Activated naive CD4-positive, alpha-beta T cell treated with anti-CD3 and anti-CD28 coated beads, Interleukin-2, amount 50 U/mL, for 24 hours (primary cell): ENCODE measurements at regions not wholly inside any gene's neighbourhood (a gene's known extent, or its start where the extent isn't known, plus 50 kb on each side); places are given as distances from the start of the nearest gene placed in this dataset.
A peak's percentile ranks its signal among the peaks of the same experiment; 100 is the strongest.

Experiments
- H3K27ac Mint-ChIP-seq: one replicate; pipeline ENCODE4 v1.8.0; 2021; ENCODE audit warnings: mild to moderate bottlenecking, mixed read lengths
- H3K27me3 Mint-ChIP-seq: one replicate; pipeline ENCODE4 v1.8.0; 2021; ENCODE audit warnings: mixed read lengths
- H3K36me3 Mint-ChIP-seq: one replicate; pipeline ENCODE4 v1.8.0; 2021; ENCODE audit warnings: mixed read lengths
- H3K4me1 Mint-ChIP-seq: one replicate; pipeline ENCODE4 v1.8.0; 2021; ENCODE audit warnings: mixed read lengths
- H3K4me3 Mint-ChIP-seq: one replicate; pipeline ENCODE4 v1.8.0; 2021; ENCODE audit warnings: mild to moderate bottlenecking, mixed read lengths
- H3K9me3 Mint-ChIP-seq: one replicate; pipeline ENCODE4 v1.8.0; 2021; ENCODE audit warnings: mixed read lengths

- Mint-ChIP-seq H3K27ac (no peak overlapping the region), H3K36me3 (no peaks in the 10 kb centered on the region), H3K4me3 (no peak overlapping the region), H3K27me3 (no peaks in the 10 kb centered on the region), H3K9me3 (no peaks in the 10 kb centered on the region), H3K4me1 (peaks cover 21% of the 10 kb centered on the region)
These were observed 73.0 kb upstream of the NKD1 start for GRCh38 chr16:50475170-50475569.

- H3K4me1 Mint-ChIP-seq, result peaks cover 21% of the 10 kb centered on the region
- H3K9me3 Mint-ChIP-seq, result no peaks in the 10 kb centered on the region
- no peaks in the 10 kb centered on the region for H3K36me3 Mint-ChIP-seq
- peak overlapping the region; percentile 42 for H3K27ac Mint-ChIP-seq
- H3K4me3 Mint-ChIP-seq, result no peak overlapping the region
- H3K27me3 Mint-ChIP-seq, result no peaks in the 10 kb centered on the region
These were observed 74.1 kb upstream of the NKD1 start for GRCh38 chr16:50474138-50474537.

- Mint-ChIP-seq H3K9me3 (no peaks in the 10 kb centered on the region), H3K4me1 (peaks cover 25% of the 10 kb centered on the region), H3K36me3 (no peaks in the 10 kb centered on the region), H3K27me3 (peaks cover 1% of the 10 kb centered on the region), H3K27ac (peak overlapping the region; percentile 42), H3K4me3 (no peak overlapping the region)
These were observed 74.7 kb upstream of the NKD1 start for GRCh38 chr16:50473356-50473945.

GRCh38 chr16:50472472-50472871 is 75.7 kb upstream of the NKD1 start:
- Mint-ChIP-seq H3K4me3 (no peak overlapping the region), H3K27me3 (peaks cover 3% of the 10 kb centered on the region), H3K36me3 (no peaks in the 10 kb centered on the region), H3K9me3 (no peaks in the 10 kb centered on the region), H3K4me1 (peaks cover 26% of the 10 kb centered on the region), H3K27ac (no peak overlapping the region)

GRCh38 chr16:50470687-50471086 is 77.5 kb upstream of the NKD1 start:
- peaks cover 26% of the 10 kb centered on the region for H3K4me1 Mint-ChIP-seq
- no peak overlapping the region for H3K27ac Mint-ChIP-seq
- no peak overlapping the region for H3K4me3 Mint-ChIP-seq
- no peaks in the 10 kb centered on the region for H3K9me3 Mint-ChIP-seq
- peaks cover 7% of the 10 kb centered on the region for H3K27me3 Mint-ChIP-seq
- no peaks in the 10 kb centered on the region for H3K36me3 Mint-ChIP-seq

GRCh38 chr16:50469744-50470321 is 78.4 kb upstream of the NKD1 start:
- no peak overlapping the region for H3K27ac Mint-ChIP-seq

GRCh38 chr16:50469121-50469743 is 79.0 kb upstream of the NKD1 start:
- H3K36me3 Mint-ChIP-seq, result no peaks in the 10 kb centered on the region
- H3K27ac Mint-ChIP-seq, result no peak overlapping the region
- peak overlapping the region; percentile 66 for H3K4me3 Mint-ChIP-seq
- peaks cover 20% of the 10 kb centered on the region for H3K4me1 Mint-ChIP-seq
- no peaks in the 10 kb centered on the region for H3K9me3 Mint-ChIP-seq
- peaks cover 7% of the 10 kb centered on the region for H3K27me3 Mint-ChIP-seq

More at GRCh38 chr16:50469744-50470321, 78.4 kb upstream of the NKD1 start:
- Mint-ChIP-seq H3K4me3 (no peak overlapping the region), H3K9me3 (no peaks in the 10 kb centered on the region), H3K27me3 (peaks cover 7% of the 10 kb centered on the region), H3K4me1 (peaks cover 24% of the 10 kb centered on the region), H3K36me3 (no peaks in the 10 kb centered on the region)

- H3K4me1 Mint-ChIP-seq, result peaks cover 14% of the 10 kb centered on the region
- H3K36me3 Mint-ChIP-seq, result no peaks in the 10 kb centered on the region
- peak overlapping the region; percentile 66 for H3K4me3 Mint-ChIP-seq
- H3K27ac Mint-ChIP-seq, result no peak overlapping the region
- no peaks in the 10 kb centered on the region for H3K9me3 Mint-ChIP-seq
- H3K27me3 Mint-ChIP-seq, result peaks cover 7% of the 10 kb centered on the region
These were observed 79.5 kb upstream of the NKD1 start for GRCh38 chr16:50468749-50469078.

GRCh38 chr16:50467943-50468748 is 80.0 kb upstream of the NKD1 start:
- Mint-ChIP-seq H3K27ac (no peak overlapping the region), H3K9me3 (no peaks in the 10 kb centered on the region), H3K36me3 (no peaks in the 10 kb centered on the region), H3K4me1 (peaks cover 9% of the 10 kb centered on the region), H3K4me3 (peak overlapping the region; percentile 78), H3K27me3 (peaks cover 7% of the 10 kb centered on the region)

GRCh38 chr16:50467559-50467942 is 80.6 kb upstream of the NKD1 start:
- Mint-ChIP-seq H3K36me3 (no peaks in the 10 kb centered on the region), H3K9me3 (no peaks in the 10 kb centered on the region), H3K4me3 (peak overlapping the region; percentile 78), H3K4me1 (peaks cover 5% of the 10 kb centered on the region), H3K27me3 (peaks cover 7% of the 10 kb centered on the region), H3K27ac (no peak overlapping the region)

- no peak overlapping the region for H3K4me3 Mint-ChIP-seq
- no peaks in the 10 kb centered on the region for H3K36me3 Mint-ChIP-seq
- H3K9me3 Mint-ChIP-seq, result no peaks in the 10 kb centered on the region
- H3K4me1 Mint-ChIP-seq, result peaks cover 5% of the 10 kb centered on the region
- H3K27me3 Mint-ChIP-seq, result peaks cover 7% of the 10 kb centered on the region
- H3K27ac Mint-ChIP-seq, result no peak overlapping the region
These were observed 82.0 kb upstream of the NKD1 start for GRCh38 chr16:50466170-50466569.

- peaks cover 7% of the 10 kb centered on the region for H3K27me3 Mint-ChIP-seq
- no peaks in the 10 kb centered on the region for H3K36me3 Mint-ChIP-seq
- no peaks in the 10 kb centered on the region for H3K9me3 Mint-ChIP-seq
- H3K27ac Mint-ChIP-seq, result no peak overlapping the region
- peaks cover 5% of the 10 kb centered on the region for H3K4me1 Mint-ChIP-seq
- H3K4me3 Mint-ChIP-seq, result no peak overlapping the region
These were observed 83.6 kb upstream of the NKD1 start for GRCh38 chr16:50464325-50465290.

- no peaks in the 10 kb centered on the region for H3K9me3 Mint-ChIP-seq
These were observed 84.4 kb upstream of the NKD1 start for GRCh38 chr16:50463581-50464324.

GRCh38 chr16:50462793-50463507 is 85.2 kb upstream of the NKD1 start:
- peaks cover under 1% of the 10 kb centered on the region for H3K4me1 Mint-ChIP-seq
- no peaks in the 10 kb centered on the region for H3K9me3 Mint-ChIP-seq
- H3K36me3 Mint-ChIP-seq, result no peaks in the 10 kb centered on the region
- H3K4me3 Mint-ChIP-seq, result no peak overlapping the region
- H3K27me3 Mint-ChIP-seq, result peaks cover 4% of the 10 kb centered on the region
- H3K27ac Mint-ChIP-seq, result no peak overlapping the region

More at GRCh38 chr16:50463581-50464324, 84.4 kb upstream of the NKD1 start:
- peaks cover 7% of the 10 kb centered on the region for H3K27me3 Mint-ChIP-seq
- H3K27ac Mint-ChIP-seq, result peak overlapping the region; percentile 42
- H3K36me3 Mint-ChIP-seq, result no peaks in the 10 kb centered on the region
- no peak overlapping the region for H3K4me3 Mint-ChIP-seq
- peaks cover 4% of the 10 kb centered on the region for H3K4me1 Mint-ChIP-seq
